ENCODE measurements at regions not wholly inside any gene's neighbourhood (a gene's known extent, or its start where the extent isn't known, plus 50 kb on each side); places are given as distances from the start of the nearest gene placed in this dataset.
"Not testable (repeated sequence)": the region's sequence is repeated elsewhere in the genome, so short reads cannot be mapped to it uniquely, and the experiment has no call there.

- no peak overlapping the region for H3K27ac ChIP-seq (ENCODE audit: low read depth, low read length)
- 84 to 89% (median 86%) methylated on average over 4 of the region's 4 CpGs for WGBS, 3 donors
Measured at GRCh38 chr9:89686621-89687020, 81.8 kb downstream of the GADD45G start.

GRCh38 chr9:89687188-89687587 lies 82.4 kb downstream of the GADD45G start:
- H3K27ac ChIP-seq (ENCODE audit: low read depth, low read length), result no peak overlapping the region
- WGBS, 3 donors, result 83 to 92% (median 85%) methylated on average over 3 of the region's 3 CpGs

GRCh38 chr9:89687848-89688247 lies 83.0 kb downstream of the GADD45G start:
- WGBS, 3 donors, result 61 to 95% (median 93%) methylated on average over 6 of the region's 6 CpGs
- no peak overlapping the region for H3K27ac ChIP-seq (ENCODE audit: low read depth, low read length)

GRCh38 chr9:89689321-89689720 lies 84.5 kb downstream of the GADD45G start:
- not testable (repeated sequence) for H3K27ac ChIP-seq (ENCODE audit: low read depth, low read length)
- 83 to 90% (median 90%) methylated on average over 5 of the region's 5 CpGs for WGBS, 3 donors

- 49 to 92% (median 71%) methylated on average over 3 of the region's 3 CpGs for WGBS, 3 donors
- no peak overlapping the region for H3K27ac ChIP-seq (ENCODE audit: low read depth, low read length)
Measured at GRCh38 chr9:89690334-89690912, 85.6 kb downstream of the GADD45G start.

GRCh38 chr9:89695441-89695891 lies 90.7 kb downstream of the GADD45G start:
- H3K27ac ChIP-seq (ENCODE audit: low read depth, low read length), result no peak overlapping the region
- WGBS, 3 donors, result 77 to 82% (median 81%) methylated on average over 5 of the region's 5 CpGs

GRCh38 chr9:89695979-89696378 lies 91.2 kb downstream of the GADD45G start:
- H3K27ac ChIP-seq (ENCODE audit: low read depth, low read length), result not testable (repeated sequence)
- 93 to 94% (median 94%) methylated on average over 6 of the region's 6 CpGs for WGBS, 3 donors

GRCh38 chr9:89696780-89697179 lies 92.0 kb downstream of the GADD45G start:
- no peak overlapping the region for H3K27ac ChIP-seq (ENCODE audit: low read depth, low read length)
- 54 to 96% (median 96%) methylated on average over 2 of the region's 2 CpGs for WGBS, 3 donors

GRCh38 chr9:89697553-89697952 lies 92.7 kb downstream of the GADD45G start:
- H3K27ac ChIP-seq (ENCODE audit: low read depth, low read length), result no peak overlapping the region
- 92 to 95% (median 94%) methylated on average over 3 of the region's 3 CpGs for WGBS, 3 donors

GRCh38 chr9:89698411-89699005 lies 93.7 kb downstream of the GADD45G start:
- WGBS, 3 donors, result 93 to 98% (median 95%) methylated on average over 8 of the region's 8 CpGs
- no peak overlapping the region for H3K27ac ChIP-seq (ENCODE audit: low read depth, low read length)

- 93 to 94% (median 94%) methylated on average over 11 of the region's 11 CpGs for WGBS, 3 donors
- H3K27ac ChIP-seq (ENCODE audit: low read depth, low read length), result no peak overlapping the region
Measured at GRCh38 chr9:89699646-89700045, 94.8 kb downstream of the GADD45G start.

- 29 to 76% (median 31%) methylated on average over 14 of the region's 14 CpGs for WGBS, 3 donors
Measured at GRCh38 chr9:89701221-89701798, 96.5 kb downstream of the GADD45G start.

GRCh38 chr9:89702401-89702800 lies 97.6 kb downstream of the GADD45G start:
- H3K27ac ChIP-seq (ENCODE audit: low read depth, low read length), result no peak overlapping the region
- 80 to 89% (median 89%) methylated on average over 3 of the region's 3 CpGs for WGBS, 3 donors

More at GRCh38 chr9:89701221-89701798, 96.5 kb downstream of the GADD45G start:
- H3K27ac ChIP-seq (ENCODE audit: low read depth, low read length), result no peak overlapping the region

- no peak overlapping the region for H3K27ac ChIP-seq (ENCODE audit: low read depth, low read length)
- 0 to 55% (median 24%) methylated on average over 1 of the region's 1 CpG for WGBS, 3 donors
Measured at GRCh38 chr9:89705651-89706050, 100.8 kb downstream of the GADD45G start.

- no peak overlapping the region for H3K27ac ChIP-seq (ENCODE audit: low read depth, low read length)
- WGBS, 3 donors, result 51 to 71% (median 52%) methylated on average over 3 of the region's 3 CpGs
Measured at GRCh38 chr9:89706086-89706485, 101.3 kb downstream of the GADD45G start.

GRCh38 chr9:89706731-89707191 lies 101.9 kb downstream of the GADD45G start:
- 43 to 70% (median 60%) methylated on average over 5 of the region's 5 CpGs for WGBS, 3 donors
- H3K27ac ChIP-seq (ENCODE audit: low read depth, low read length), result no peak overlapping the region

- no peak overlapping the region for H3K27ac ChIP-seq (ENCODE audit: low read depth, low read length)
- 47 to 77% (median 47%) methylated on average over 6 of the region's 6 CpGs for WGBS, 3 donors
Measured at GRCh38 chr9:89710697-89711096, 105.9 kb downstream of the GADD45G start.

- WGBS, 3 donors, result 39 to 75% (median 70%) methylated on average over 5 of the region's 5 CpGs
- no peak overlapping the region for H3K27ac ChIP-seq (ENCODE audit: low read depth, low read length)
Measured at GRCh38 chr9:89711866-89712265, 107.1 kb downstream of the GADD45G start.

GRCh38 chr9:89712283-89712682 lies 107.5 kb downstream of the GADD45G start:
- WGBS, 3 donors, result 79 to 91% (median 85%) methylated on average over 5 of the region's 5 CpGs
- H3K27ac ChIP-seq (ENCODE audit: low read depth, low read length), result no peak overlapping the region

GRCh38 chr9:89714321-89714720 lies 109.5 kb downstream of the GADD45G start:
- WGBS, 3 donors, result 63 to 82% (median 74%) methylated on average over 5 of the region's 5 CpGs
- no peak overlapping the region for H3K27ac ChIP-seq (ENCODE audit: low read depth, low read length)
